K562 (cell line): ENCODE measurements at regions not wholly inside any gene's neighbourhood (a gene's known extent, or its start where the extent isn't known, plus 50 kb on each side); places are given as distances from the start of the nearest gene placed in this dataset.

Experiments
- ATF4 ChIP-seq: fragments of 450-650 bp; formaldehyde crosslinking; IDR thresholded peaks from 2 replicates; pipeline ENCODE4 v1.4.0; 2022; ENCODE audit warnings: mild to moderate bottlenecking, moderate library complexity
- CREB3 ChIP-seq: fragments of 450-650 bp; conservative IDR thresholded peaks from 2 replicates; pipeline ENCODE4 v1.6.1; 2016; ENCODE audit warnings: missing genetic modification characterization, low read depth, mild to moderate bottlenecking, missing compliant biosample characterization, moderate library complexity
- DMBX1 ChIP-seq: fragments of 250-450 bp; sonication (Bioruptor Pico); IDR thresholded peaks from 2 replicates; pipeline ENCODE4 v1.8.0; 2022; ENCODE audit warnings: inconsistent platforms, mild to moderate bottlenecking, moderate library complexity, borderline replicate concordance
- ERF ChIP-seq: fragments of 450-650 bp; formaldehyde crosslinking; IDR thresholded peaks from 2 replicates; pipeline ENCODE4 v1.4.0; 2020; ENCODE audit warnings: mild to moderate bottlenecking, mixed read lengths
- HNRNPUL1 ChIP-seq: fragments of 200-400 bp; formaldehyde crosslinking; IDR thresholded peaks from 2 replicates; pipeline ENCODE4 v1.6.1; 2017; ENCODE audit warnings: low read length
- KDM1A ChIP-seq, 2 experiments: fragments of 450-650 bp; IDR thresholded peaks; 2 replicates each; pipeline ENCODE4 v1.6.1; 2016; ENCODE audit warnings: mild to moderate bottlenecking in 2 of 2
- NFE2 ChIP-seq: IDR thresholded peaks from 2 replicates; pipeline ENCODE4 v1.6.1; 2014; ENCODE audit warnings: antibody characterized with exemption, low read depth
- PRMT5 ChIP-seq: sonication (generic); formaldehyde crosslinking; IDR thresholded peaks from 2 replicates; pipeline ENCODE4 v1.5.0; 2020; ENCODE audit warnings: missing genetic modification reagents
- SMAD4 ChIP-seq: fragments of 250-450 bp; sonication (Bioruptor Pico); conservative IDR thresholded peaks from 2 replicates; pipeline ENCODE4 v1.8.0; 2021; ENCODE audit warnings: inconsistent platforms, mild to moderate bottlenecking, moderate library complexity
- TAF1 ChIP-seq: IDR thresholded peaks from 2 replicates; pipeline ENCODE4 v1.6.1; 2011; ENCODE audit warnings: mild to moderate bottlenecking, low read length, moderate library complexity; ENCODE audit not compliant: insufficient read depth, control insufficient read depth, severe bottlenecking; ENCODE audit errors: extremely low read depth
- VEZF1 ChIP-seq: fragments of 200-800 bp; sonication (Bioruptor generic); IDR thresholded peaks from 2 replicates; pipeline ENCODE4 v1.6.1; 2017; ENCODE audit warnings: missing genetic modification characterization, missing compliant biosample characterization
- ZBTB11 ChIP-seq, 3 experiments: fragments of 200-800 bp in 1 of 3; fragments of 250-450 bp in 1 of 3; fragments of 450-650 bp in 1 of 3; sonication (Bioruptor Pico) in 1 of 3; sonication (Bioruptor generic) in 1 of 3; formaldehyde crosslinking in 1 of 3; IDR thresholded peaks; 2 replicates each; pipeline versions ENCODE4 v1.6.1 to v1.8.0; 2016 to 2022; ENCODE audit warnings: mild to moderate bottlenecking in 2 of 3, missing genetic modification characterization in 2 of 3, missing compliant biosample characterization in 1 of 3, moderate library complexity in 1 of 3
- ZFP91 ChIP-seq: sonication (generic); formaldehyde crosslinking; IDR thresholded peaks from 2 replicates; pipeline ENCODE4 v1.8.0; 2022; ENCODE audit warnings: mild to moderate bottlenecking, missing genetic modification reagents
- ZNF239 ChIP-seq: fragments of 250-450 bp; sonication (Bioruptor Pico); IDR thresholded peaks from 2 replicates; pipeline ENCODE4 v1.4.0; 2020; ENCODE audit warnings: mild to moderate bottlenecking
- ZNF311 ChIP-seq: fragments of 250-450 bp; sonication (Bioruptor Pico); IDR thresholded peaks from 2 replicates; pipeline ENCODE4 v1.4.0; 2020; ENCODE audit warnings: mild to moderate bottlenecking, moderate library complexity
- ZNF316 ChIP-seq: fragments of 450-650 bp; IDR thresholded peaks from 2 replicates; pipeline ENCODE4 v1.6.1; 2016

GRCh38 chr10:89078724-89079672 is 88.4 kb downstream of the FAS start (continued):
- TF ChIP-seq ZFP91 (no peak), VEZF1 (CRISPR knock-in tag) (peak; percentile 26; the same call in 1 of the 2 replicates), TAF1 (no peak), ZNF239 (peak; percentile 47; the same call in 1 of the 2 replicates), ZNF311 (CRISPR knock-in tag) (peak; percentile 83), PRMT5 (CRISPR knock-in tag) (no peak), ZBTB11 (CRISPR knock-in tag; IDR thresholded peaks at IDR 0.05) (0 out of 6 replicates have a peak, but pooled peaks of 1 of the 3 experiments have one; percentile 10), KDM1A (IDR thresholded peaks at IDR 0.05) (no peak), ZNF316 (peak; percentile 36; the same call in 1 of the 2 replicates), HNRNPUL1 (no peak), DMBX1 (peak; percentile 84; the same call in 1 of the 2 replicates), CREB3 (tag) (0 out of 2 replicates have a peak, but pooled peaks have one; percentile 26), NFE2 (peak; percentile 27; the same call in 1 of the 2 replicates), SMAD4 (CRISPR knock-in tag) (peak; percentile 51; the same call in 1 of the 2 replicates), ERF (0 out of 2 replicates have a peak, but pooled peaks have one; percentile 65), ATF4 (CRISPR knock-in tag) (no peak)
